ENCODE measurements at regions not wholly inside any gene's neighbourhood (a gene's known extent, or its start where the extent isn't known, plus 50 kb on each side); places are given as distances from the start of the nearest gene placed in this dataset.

DNA sequence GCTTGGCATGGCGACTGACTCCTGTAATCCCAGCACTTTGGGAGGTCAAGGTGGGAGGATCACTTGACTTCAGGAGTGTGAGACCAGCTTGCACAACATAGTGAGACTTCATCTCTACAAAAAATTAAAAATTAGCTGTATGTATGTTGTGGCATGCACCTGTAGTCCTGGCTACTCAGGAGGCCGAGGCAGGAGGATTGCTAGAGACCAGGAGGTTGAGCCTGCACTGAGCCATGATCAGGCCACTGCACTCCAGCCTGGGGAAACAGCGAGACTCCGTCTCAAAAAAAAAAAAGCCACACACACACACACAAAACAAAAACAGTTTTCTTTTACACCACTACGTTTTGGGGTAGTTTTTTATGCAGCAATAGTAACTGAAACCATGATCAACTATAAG is 89.0 kb upstream of the DHX40 start:
- H3K27ac ChIP-seq (ENCODE audit: low read depth in 1 of 2, low read length in 1 of 2) = no peak overlapping the region
- 92 to 94% methylated on average over 5 of the region's 5 CpGs for WGBS, 2 donors
- H3K4me1 ChIP-seq (ENCODE audit: control insufficient read depth in 5 of 5, insufficient read depth in 5 of 5, low read length in 5 of 5) = no peaks in the 10 kb centered on the region
- H3K27me3 ChIP-seq (ENCODE audit: control insufficient read depth in 3 of 3, insufficient read depth in 3 of 3, low read length in 2 of 3) = no peaks in the 10 kb centered on the region
- no peaks in the 10 kb centered on the region for H3K9me3 ChIP-seq (ENCODE audit: control insufficient read depth in 4 of 4, insufficient read depth in 3 of 4, low read length in 3 of 4)
- H3K36me3 ChIP-seq (ENCODE audit: control insufficient read depth in 4 of 4, insufficient read depth in 4 of 4, low read length in 4 of 4) = no peaks in the 10 kb centered on the region
- no peak overlapping the region for H3K9ac ChIP-seq (ENCODE audit: insufficient read depth in 1 of 2, low read length in 2 of 2)
- DNase-seq (no peak), ATAC-seq (ENCODE audit: insufficient read depth, low FRiP score) (no peak)
- no peak overlapping the region for H3K4me3 ChIP-seq
- TF ChIP-seq, protein P1, sequence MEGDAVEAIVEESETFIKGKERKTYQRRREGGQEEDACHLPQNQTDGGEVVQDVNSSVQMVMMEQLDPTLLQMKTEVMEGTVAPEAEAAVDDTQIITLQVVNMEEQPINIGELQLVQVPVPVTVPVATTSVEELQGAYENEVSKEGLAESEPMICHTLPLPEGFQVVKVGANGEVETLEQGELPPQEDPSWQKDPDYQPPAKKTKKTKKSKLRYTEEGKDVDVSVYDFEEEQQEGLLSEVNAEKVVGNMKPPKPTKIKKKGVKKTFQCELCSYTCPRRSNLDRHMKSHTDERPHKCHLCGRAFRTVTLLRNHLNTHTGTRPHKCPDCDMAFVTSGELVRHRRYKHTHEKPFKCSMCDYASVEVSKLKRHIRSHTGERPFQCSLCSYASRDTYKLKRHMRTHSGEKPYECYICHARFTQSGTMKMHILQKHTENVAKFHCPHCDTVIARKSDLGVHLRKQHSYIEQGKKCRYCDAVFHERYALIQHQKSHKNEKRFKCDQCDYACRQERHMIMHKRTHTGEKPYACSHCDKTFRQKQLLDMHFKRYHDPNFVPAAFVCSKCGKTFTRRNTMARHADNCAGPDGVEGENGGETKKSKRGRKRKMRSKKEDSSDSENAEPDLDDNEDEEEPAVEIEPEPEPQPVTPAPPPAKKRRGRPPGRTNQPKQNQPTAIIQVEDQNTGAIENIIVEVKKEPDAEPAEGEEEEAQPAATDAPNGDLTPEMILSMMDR (IDR thresholded peaks at IDR 0.05; ENCODE audit: control extremely low read depth, extremely low read depth) = no peak

DNA sequence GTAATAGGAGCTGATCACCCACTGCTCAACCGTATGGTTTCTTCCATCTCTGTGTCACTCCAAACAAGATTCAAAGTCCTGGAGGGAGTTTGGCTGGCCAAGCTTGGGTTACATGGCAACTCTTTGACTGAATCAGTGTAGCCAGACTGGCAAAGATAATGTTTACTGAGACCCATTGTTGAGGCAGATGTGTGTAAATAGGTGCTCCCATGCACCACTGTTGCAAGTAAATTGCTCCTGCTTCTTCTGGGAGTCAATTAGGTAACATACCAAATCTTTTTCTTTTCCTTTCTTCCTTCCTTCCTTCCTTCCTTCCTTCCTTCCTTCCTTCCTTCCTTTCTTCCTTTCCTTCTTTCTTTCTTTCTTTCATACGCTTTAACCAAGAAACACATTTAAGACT is 86.3 kb upstream of the DHX40 start:
- no peaks in the 10 kb centered on the region for H3K27me3 ChIP-seq (ENCODE audit: control insufficient read depth in 3 of 3, insufficient read depth in 3 of 3, low read length in 2 of 3)
- H3K4me3 ChIP-seq = no peak overlapping the region
- peaks cover 0 to 6% (median 0%) of the 10 kb centered on the region in 5 donors for H3K4me1 ChIP-seq (ENCODE audit: control insufficient read depth in 5 of 5, insufficient read depth in 5 of 5, low read length in 5 of 5)
- H3K27ac ChIP-seq (ENCODE audit: low read depth in 1 of 2, low read length in 1 of 2) = no peak overlapping the region
- ATAC-seq (ENCODE audit: insufficient read depth, low FRiP score) = no peak
- H3K36me3 ChIP-seq (ENCODE audit: control insufficient read depth in 4 of 4, insufficient read depth in 4 of 4, low read length in 4 of 4) = no peaks in the 10 kb centered on the region
- TF ChIP-seq, protein P1 (IDR thresholded peaks at IDR 0.05; ENCODE audit: control extremely low read depth, extremely low read depth) = no peak
- WGBS, 2 donors = 83 to 92% methylated on average over 2 of the region's 2 CpGs
- DNase-seq = no peak
- no peaks in the 10 kb centered on the region for H3K9me3 ChIP-seq (ENCODE audit: control insufficient read depth in 4 of 4, insufficient read depth in 3 of 4, low read length in 3 of 4)
- H3K9ac ChIP-seq (ENCODE audit: insufficient read depth in 1 of 2, low read length in 2 of 2) = no peak overlapping the region

DNA sequence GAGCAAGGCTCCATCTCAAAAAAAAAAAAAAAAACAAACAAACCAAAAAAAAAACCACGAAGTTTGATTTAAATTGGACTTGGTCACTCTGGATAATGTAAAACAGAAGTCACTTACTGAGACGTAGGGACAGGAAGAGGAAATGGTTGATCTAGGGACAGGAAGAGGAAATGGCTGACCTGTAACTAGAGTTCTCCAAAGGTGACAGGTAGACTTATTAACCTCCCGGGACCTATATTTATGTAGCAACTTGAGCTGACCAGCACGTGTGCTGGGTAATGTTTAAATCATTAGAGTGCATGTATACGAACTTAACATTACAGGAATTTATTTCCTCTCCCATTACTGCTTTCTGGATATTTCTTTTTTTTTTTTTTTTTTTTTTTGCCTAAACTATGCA is 81.5 kb upstream of the DHX40 start:
- WGBS, 2 donors = 35 to 48% methylated on average over 5 of the region's 5 CpGs
- Histone ChIP-seq H3K9me3 (ENCODE audit: control insufficient read depth in 4 of 4, insufficient read depth in 3 of 4, low read length in 3 of 4) (no peaks in the 10 kb centered on the region), H3K36me3 (ENCODE audit: control insufficient read depth in 4 of 4, insufficient read depth in 4 of 4, low read length in 4 of 4) (no peaks in the 10 kb centered on the region), H3K27me3 (ENCODE audit: control insufficient read depth in 3 of 3, insufficient read depth in 3 of 3, low read length in 2 of 3) (no peaks in the 10 kb centered on the region), H3K9ac (ENCODE audit: insufficient read depth in 1 of 2, low read length in 2 of 2) (no peak overlapping the region), H3K4me3 (no peak overlapping the region), H3K4me1 (ENCODE audit: control insufficient read depth in 5 of 5, insufficient read depth in 5 of 5, low read length in 5 of 5) (peaks cover 0 to 22% (median 0%) of the 10 kb centered on the region in 5 donors), H3K27ac (ENCODE audit: low read depth in 1 of 2, low read length in 1 of 2) (no peak overlapping the region)
- no peak for DNase-seq
- TF ChIP-seq, protein P1 (IDR thresholded peaks at IDR 0.05; ENCODE audit: control extremely low read depth, extremely low read depth) = no peak
- ATAC-seq (ENCODE audit: insufficient read depth, low FRiP score) = no peak

DNA sequence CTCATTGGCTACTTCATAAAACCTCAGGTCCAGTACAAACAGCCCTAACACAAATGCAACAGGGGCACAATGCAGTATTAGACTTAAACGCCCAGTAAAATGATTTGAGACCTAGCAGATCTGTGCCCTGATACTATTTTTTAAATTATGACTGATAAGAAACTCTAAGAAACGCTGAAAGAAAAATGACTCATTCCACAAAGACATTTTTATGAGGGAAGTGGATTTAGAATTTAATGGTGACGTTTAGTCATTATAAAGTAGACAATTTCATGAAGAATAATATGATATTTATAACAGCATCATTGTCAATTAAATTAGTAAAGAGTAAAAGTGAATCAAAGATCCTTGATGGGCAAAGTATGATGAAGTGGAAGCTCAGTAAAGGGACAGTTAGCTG is 80.4 kb upstream of the DHX40 start:
- H3K9ac ChIP-seq (ENCODE audit: insufficient read depth in 1 of 2, low read length in 2 of 2) = no peak overlapping the region
- H3K4me1 ChIP-seq (ENCODE audit: control insufficient read depth in 5 of 5, insufficient read depth in 5 of 5, low read length in 5 of 5) = peaks cover 0 to 22% (median 0%) of the 10 kb centered on the region in 5 donors
- TF ChIP-seq, protein P1 (IDR thresholded peaks at IDR 0.05; ENCODE audit: control extremely low read depth, extremely low read depth) = no peak
- H3K27ac ChIP-seq (ENCODE audit: low read depth in 1 of 2, low read length in 1 of 2) = no peak overlapping the region
- H3K4me3 ChIP-seq = no peak overlapping the region
- DNase-seq = no peak
- no peaks in the 10 kb centered on the region for H3K36me3 ChIP-seq (ENCODE audit: control insufficient read depth in 4 of 4, insufficient read depth in 4 of 4, low read length in 4 of 4)
- no peaks in the 10 kb centered on the region for H3K27me3 ChIP-seq (ENCODE audit: control insufficient read depth in 3 of 3, insufficient read depth in 3 of 3, low read length in 2 of 3)
- H3K9me3 ChIP-seq (ENCODE audit: control insufficient read depth in 4 of 4, insufficient read depth in 3 of 4, low read length in 3 of 4) = no peaks in the 10 kb centered on the region
- WGBS, 2 donors = 89 to 96% methylated on average over 3 of the region's 3 CpGs
- ATAC-seq (ENCODE audit: insufficient read depth, low FRiP score) = no peak
